ENCODE measurements at regions not wholly inside any gene's neighbourhood (a gene's known extent, or its start where the extent isn't known, plus 50 kb on each side); places are given as distances from the start of the nearest gene placed in this dataset.

DNA sequence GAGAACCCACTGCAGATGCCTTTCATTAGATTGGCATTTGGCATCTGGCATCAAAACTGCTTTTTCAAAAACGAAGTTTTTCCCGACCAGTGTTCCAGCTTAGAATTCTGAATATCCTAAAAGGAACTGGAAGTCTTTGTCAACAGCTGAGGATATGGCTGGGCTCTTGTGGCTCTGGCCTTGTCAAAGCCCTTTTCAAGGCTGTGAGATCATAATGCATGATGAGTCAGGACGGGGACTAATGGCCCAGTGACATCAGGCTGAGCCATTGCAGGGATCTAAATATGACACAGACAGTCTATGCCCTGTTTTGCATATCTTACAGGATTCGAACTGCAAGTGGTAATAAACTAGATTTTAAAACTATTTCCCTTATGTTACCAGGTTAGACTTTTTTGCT, 306.4 kb downstream of the PTTG2 start:
- TF ChIP-seq, protein P1, sequence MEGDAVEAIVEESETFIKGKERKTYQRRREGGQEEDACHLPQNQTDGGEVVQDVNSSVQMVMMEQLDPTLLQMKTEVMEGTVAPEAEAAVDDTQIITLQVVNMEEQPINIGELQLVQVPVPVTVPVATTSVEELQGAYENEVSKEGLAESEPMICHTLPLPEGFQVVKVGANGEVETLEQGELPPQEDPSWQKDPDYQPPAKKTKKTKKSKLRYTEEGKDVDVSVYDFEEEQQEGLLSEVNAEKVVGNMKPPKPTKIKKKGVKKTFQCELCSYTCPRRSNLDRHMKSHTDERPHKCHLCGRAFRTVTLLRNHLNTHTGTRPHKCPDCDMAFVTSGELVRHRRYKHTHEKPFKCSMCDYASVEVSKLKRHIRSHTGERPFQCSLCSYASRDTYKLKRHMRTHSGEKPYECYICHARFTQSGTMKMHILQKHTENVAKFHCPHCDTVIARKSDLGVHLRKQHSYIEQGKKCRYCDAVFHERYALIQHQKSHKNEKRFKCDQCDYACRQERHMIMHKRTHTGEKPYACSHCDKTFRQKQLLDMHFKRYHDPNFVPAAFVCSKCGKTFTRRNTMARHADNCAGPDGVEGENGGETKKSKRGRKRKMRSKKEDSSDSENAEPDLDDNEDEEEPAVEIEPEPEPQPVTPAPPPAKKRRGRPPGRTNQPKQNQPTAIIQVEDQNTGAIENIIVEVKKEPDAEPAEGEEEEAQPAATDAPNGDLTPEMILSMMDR (IDR thresholded peaks at IDR 0.05; ENCODE audit: insufficient read depth, low read length): no peak
- TF ChIP-seq, protein P2, sequence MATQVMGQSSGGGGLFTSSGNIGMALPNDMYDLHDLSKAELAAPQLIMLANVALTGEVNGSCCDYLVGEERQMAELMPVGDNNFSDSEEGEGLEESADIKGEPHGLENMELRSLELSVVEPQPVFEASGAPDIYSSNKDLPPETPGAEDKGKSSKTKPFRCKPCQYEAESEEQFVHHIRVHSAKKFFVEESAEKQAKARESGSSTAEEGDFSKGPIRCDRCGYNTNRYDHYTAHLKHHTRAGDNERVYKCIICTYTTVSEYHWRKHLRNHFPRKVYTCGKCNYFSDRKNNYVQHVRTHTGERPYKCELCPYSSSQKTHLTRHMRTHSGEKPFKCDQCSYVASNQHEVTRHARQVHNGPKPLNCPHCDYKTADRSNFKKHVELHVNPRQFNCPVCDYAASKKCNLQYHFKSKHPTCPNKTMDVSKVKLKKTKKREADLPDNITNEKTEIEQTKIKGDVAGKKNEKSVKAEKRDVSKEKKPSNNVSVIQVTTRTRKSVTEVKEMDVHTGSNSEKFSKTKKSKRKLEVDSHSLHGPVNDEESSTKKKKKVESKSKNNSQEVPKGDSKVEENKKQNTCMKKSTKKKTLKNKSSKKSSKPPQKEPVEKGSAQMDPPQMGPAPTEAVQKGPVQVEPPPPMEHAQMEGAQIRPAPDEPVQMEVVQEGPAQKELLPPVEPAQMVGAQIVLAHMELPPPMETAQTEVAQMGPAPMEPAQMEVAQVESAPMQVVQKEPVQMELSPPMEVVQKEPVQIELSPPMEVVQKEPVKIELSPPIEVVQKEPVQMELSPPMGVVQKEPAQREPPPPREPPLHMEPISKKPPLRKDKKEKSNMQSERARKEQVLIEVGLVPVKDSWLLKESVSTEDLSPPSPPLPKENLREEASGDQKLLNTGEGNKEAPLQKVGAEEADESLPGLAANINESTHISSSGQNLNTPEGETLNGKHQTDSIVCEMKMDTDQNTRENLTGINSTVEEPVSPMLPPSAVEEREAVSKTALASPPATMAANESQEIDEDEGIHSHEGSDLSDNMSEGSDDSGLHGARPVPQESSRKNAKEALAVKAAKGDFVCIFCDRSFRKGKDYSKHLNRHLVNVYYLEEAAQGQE (IDR thresholded peaks at IDR 0.05; ENCODE audit: insufficient replicate concordance, low read depth): no peak
- TF ChIP-seq POLR2AphosphoS5 (IDR thresholded peaks at IDR 0.05; ENCODE audit: low read depth): no peak
- no peak for TF ChIP-seq GABPA (IDR thresholded peaks at IDR 0.05; ENCODE audit: low read depth)

All from HL-60 (cell line).